ENCODE measurements at regions not wholly inside any gene's neighbourhood (a gene's known extent, or its start where the extent isn't known, plus 50 kb on each side); places are given as distances from the start of the nearest gene placed in this dataset.
"Not testable (repeated sequence)": the region's sequence is repeated elsewhere in the genome, so short reads cannot be mapped to it uniquely, and the experiment has no call there.

- DNase-seq (ENCODE audit: low read depth), result no peak
- no peak overlapping the region for H3K4me3 ChIP-seq (ENCODE audit: low read length)
- no peak for TF ChIP-seq CTCF (conservative IDR thresholded peaks at IDR 0.05; ENCODE audit: low read length)
Measured at GRCh38 chr12:124648710-124649384, 81.4 kb upstream of the NCOR2 start.

GRCh38 chr12:124647316-124647715 lies 79.9 kb upstream of the NCOR2 start:
- DNase-seq (ENCODE audit: low read depth), result no peak
- no peak overlapping the region for H3K4me3 ChIP-seq (ENCODE audit: low read length)
- no peak for TF ChIP-seq CTCF (conservative IDR thresholded peaks at IDR 0.05; ENCODE audit: low read length)

- DNase-seq (ENCODE audit: low read depth), result no peak
- no peak for TF ChIP-seq CTCF (conservative IDR thresholded peaks at IDR 0.05; ENCODE audit: low read length)
- no peak overlapping the region for H3K4me3 ChIP-seq (ENCODE audit: low read length)
Measured at GRCh38 chr12:124646385-124647230, 79.2 kb upstream of the NCOR2 start.

GRCh38 chr12:124645530-124646244 lies 78.3 kb upstream of the NCOR2 start:
- H3K4me3 ChIP-seq (ENCODE audit: low read length), result no peak overlapping the region
- no peak for DNase-seq (ENCODE audit: low read depth)
- TF ChIP-seq CTCF (conservative IDR thresholded peaks at IDR 0.05; ENCODE audit: low read length), result no peak

GRCh38 chr12:124643768-124644167 lies 76.4 kb upstream of the NCOR2 start:
- H3K4me3 ChIP-seq (ENCODE audit: low read length); DNase-seq (ENCODE audit: low read depth): not testable (repeated sequence)

- TF ChIP-seq CTCF (conservative IDR thresholded peaks at IDR 0.05; ENCODE audit: low read length), result no peak
- no peak overlapping the region for H3K4me3 ChIP-seq (ENCODE audit: low read length)
- DNase-seq (ENCODE audit: low read depth), result no peak
Measured at GRCh38 chr12:124642105-124642504, 74.7 kb upstream of the NCOR2 start.

- no peak for DNase-seq (ENCODE audit: low read depth)
- TF ChIP-seq CTCF (conservative IDR thresholded peaks at IDR 0.05; ENCODE audit: low read length), result no peak
Measured at GRCh38 chr12:124641591-124641990, 74.2 kb upstream of the NCOR2 start.

More at GRCh38 chr12:124641591-124641990, 74.2 kb upstream of the NCOR2 start:
- H3K4me3 ChIP-seq (ENCODE audit: low read length), result no peak overlapping the region

All from AG10803 (cell line).